D341Med (cell line): ENCODE measurements at regions not wholly inside any gene's neighbourhood (a gene's known extent, or its start where the extent isn't known, plus 50 kb on each side); places are given as distances from the start of the nearest gene placed in this dataset.
"Not testable (repeated sequence)": the region's sequence is repeated elsewhere in the genome, so short reads cannot be mapped to it uniquely, and the experiment has no call there.

Experiments
- DNase-seq: peaks from one replicate; pipeline ENCODE4 v3.0.0; 2012; ENCODE audit warnings: low spot score

GRCh38 chr4:187491286-187491685 is 504.3 kb upstream of the ZFP42 start:
- DNase-seq = no peak

GRCh38 chr4:187491959-187492358 is 503.6 kb upstream of the ZFP42 start:
- DNase-seq = no peak

DNA sequence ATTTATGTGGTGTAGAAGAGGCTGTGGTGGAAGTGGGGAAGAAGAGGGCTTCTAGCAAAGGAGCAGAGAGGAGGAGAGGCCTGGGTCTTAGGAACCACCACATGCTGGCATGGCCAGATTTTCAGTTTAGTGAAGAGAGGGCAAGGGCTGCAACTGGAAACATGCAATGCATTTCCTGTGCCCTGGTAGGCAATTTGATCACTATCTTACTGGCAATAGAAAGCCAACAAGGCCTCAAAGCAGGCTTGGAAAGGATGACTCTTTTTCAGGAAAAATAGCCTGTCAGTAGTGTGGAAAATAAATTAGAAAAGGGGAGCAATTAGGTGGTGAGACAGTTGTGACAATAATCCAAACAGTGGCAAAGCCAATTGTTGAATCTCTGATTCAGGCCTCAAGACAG is 501.9 kb upstream of the ZFP42 start:
- DNase-seq = no peak

GRCh38 chr4:187499956-187500355 is 495.6 kb upstream of the ZFP42 start:
- no peak for DNase-seq

GRCh38 chr4:187500796-187501195 is 494.8 kb upstream of the ZFP42 start:
- DNase-seq = no peak

GRCh38 chr4:187501731-187502130 is 493.8 kb upstream of the ZFP42 start:
- no peak for DNase-seq

DNA sequence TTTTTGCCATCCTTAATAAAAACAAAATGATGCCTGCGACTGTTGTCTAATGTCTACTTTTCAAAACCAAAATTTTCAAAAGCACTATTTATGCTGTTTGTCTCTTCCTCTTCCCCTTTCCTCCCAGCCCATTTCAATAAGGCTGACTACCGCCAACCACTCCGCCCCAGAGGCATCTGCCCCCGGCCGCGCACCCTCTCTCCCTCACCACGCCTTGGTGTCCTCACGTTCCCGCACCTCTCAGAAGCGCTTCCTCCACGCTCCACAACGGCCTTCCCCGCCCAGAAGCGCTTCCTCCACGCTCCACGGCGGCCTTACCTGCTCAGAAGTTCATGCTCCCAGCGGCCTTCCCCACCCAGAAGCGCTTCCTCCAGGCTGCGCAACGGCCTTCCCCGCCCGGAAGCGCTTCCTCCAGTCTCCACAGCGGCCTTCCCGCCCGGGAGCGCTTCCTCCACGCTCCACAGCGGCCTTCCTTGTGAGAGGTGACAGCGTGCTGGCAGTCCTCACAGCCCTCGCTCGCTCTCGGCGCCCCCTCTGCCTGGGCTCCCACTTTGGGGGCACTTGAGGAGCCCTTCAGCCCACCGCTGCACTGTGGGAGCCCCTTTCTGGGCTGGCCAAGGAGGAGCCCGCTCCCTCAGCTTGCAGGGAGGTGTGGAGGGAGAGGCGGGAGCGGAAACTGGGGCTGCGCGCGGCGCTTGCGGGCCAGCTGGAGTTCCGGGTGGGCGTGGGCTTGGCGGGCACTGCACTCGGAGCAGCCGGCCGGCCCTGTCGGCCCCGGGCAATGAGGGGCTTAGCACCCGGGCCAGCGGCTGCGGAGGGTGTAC is 490.4 kb upstream of the ZFP42 start:
- no peak for DNase-seq

DNA sequence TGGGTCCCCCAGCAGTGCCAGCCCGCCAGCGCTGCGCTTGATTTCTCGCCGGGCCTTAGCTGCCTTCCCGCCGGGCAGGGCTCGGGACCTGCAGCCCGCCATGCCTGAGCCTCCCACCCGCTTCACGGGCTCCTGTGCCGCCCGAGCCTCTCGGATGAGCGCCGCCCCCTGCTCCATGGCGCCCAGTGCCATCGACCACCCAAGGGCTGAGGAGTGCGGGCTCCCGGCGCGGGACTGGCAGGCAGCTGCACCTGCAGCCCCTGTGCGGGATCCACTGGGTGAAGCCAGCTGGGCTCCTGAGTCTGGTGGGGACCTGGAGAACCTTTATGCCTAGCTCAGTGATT is 489.8 kb upstream of the ZFP42 start:
- not testable (repeated sequence) for DNase-seq

DNA sequence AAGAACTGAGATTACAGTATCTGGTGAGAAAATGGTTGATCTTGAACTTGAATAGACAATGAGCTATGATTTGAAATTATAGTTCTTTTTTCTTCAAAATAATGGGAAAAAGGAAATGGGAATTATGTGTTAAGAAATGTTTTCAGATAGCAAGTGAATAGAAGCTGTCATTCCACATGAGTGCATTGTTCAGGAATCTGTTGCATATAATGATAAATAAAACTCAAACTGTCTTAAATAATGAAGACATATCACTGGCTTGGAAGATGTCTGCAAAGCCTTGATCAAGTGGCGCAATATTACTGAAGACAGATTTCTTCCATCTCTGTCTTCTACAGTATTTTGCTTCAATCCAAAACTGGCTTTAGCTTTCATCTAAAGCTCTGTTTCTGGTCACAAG is 479.3 kb upstream of the ZFP42 start:
- DNase-seq = no peak

GRCh38 chr4:187541666-187542065 is 453.9 kb upstream of the ZFP42 start:
- no peak for DNase-seq

DNA sequence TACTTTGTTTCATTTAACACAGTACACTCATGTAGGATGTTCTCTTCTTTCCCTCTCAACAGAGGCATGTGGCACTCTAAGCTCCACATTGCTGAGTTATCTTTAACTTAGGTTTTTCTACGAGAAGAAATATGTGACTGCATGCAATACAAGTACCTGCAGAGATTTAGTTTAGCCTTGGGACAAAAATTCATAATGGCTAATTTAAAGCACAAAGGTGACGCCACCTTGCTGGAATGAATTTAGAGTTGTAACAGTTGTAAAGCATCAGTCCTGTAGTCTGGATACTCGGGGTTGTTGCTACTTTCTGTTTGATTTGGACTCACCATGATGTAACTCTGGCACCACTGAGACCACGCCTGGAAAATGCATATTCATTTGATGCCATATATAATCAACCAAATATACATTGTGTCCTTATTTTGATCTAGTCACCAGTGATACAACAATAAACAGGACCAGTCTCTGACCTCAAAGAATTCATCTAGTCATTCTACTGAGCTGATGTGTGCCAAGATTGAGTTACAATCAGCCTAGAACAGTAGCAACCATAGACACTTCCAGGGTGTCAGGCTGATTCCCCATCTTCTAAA is 451.0 kb upstream of the ZFP42 start:
- no peak for DNase-seq

- DNase-seq = no peak
These were observed 448.3 kb upstream of the ZFP42 start for GRCh38 chr4:187547316-187547715.

DNA sequence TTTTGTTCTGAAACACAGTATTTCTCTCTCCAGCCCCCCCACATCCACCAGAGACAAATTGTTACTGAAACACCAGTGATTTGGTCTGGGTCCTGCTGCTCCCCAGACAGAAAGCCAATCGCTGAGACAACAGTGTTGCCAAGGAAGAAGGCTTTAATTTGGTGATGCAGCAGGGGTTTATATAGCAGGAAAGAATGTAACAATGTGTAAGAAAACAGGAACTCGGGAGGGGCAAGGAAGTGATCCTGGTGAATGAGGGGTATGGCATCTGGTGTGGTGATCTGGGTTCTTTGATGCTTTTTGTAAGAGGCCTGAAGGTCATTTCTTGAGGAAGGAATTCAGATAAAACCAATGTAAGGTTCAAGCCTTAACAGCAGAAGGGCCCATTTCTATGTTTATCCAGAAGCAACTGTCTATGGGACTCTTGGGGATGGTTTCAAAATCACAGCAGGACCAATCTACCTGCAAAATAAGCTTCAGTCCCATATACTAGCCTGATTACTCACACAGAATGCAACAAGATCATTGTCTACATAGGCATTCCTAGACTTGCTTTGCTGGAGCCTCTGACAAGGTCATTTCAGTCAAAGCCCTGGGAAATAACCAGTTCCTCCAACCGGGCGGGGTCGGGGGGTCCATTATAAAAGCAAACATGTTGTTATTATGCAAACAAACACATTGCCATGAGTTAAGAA is 445.2 kb upstream of the ZFP42 start:
- DNase-seq = no peak

GRCh38 chr4:187552781-187553180 is 442.8 kb upstream of the ZFP42 start:
- no peak for DNase-seq

DNA sequence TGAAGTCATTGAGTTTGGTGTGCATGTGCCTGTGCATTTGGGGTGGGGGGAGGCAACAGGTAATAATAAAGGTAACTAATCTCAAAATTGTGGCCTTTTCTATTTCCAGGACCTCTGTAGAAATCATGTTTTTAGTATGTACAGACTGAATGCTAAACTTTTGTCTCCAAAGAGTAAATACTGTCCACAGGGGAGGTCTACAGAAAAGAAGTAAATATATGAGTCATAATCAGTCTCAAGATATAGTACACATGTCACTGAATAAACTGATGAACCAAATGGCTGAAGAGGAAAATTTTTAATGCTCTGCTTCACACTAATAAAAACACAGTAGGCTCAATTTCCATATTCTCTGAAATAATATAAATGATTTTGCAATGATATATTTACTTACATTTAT is 440.4 kb upstream of the ZFP42 start:
- no peak for DNase-seq

DNA sequence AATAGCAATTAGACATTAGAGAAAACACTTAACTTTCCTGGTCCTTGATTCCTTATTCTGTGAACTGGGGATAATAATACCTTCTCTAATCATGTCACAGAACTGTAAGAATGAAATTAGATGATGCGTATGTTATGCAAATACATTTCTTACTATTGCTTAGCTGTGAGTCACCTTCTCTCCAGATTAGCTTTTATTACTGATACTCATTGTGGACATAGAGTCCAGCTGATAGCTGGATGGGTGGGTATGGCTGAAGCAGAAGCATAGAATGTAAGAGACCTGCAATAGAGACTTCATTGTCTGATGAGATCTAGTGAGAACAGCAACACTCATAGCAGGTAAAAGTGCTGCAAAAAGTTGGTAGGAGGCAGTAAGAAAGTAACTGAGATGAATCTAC is 437.2 kb upstream of the ZFP42 start:
- DNase-seq = no peak

DNA sequence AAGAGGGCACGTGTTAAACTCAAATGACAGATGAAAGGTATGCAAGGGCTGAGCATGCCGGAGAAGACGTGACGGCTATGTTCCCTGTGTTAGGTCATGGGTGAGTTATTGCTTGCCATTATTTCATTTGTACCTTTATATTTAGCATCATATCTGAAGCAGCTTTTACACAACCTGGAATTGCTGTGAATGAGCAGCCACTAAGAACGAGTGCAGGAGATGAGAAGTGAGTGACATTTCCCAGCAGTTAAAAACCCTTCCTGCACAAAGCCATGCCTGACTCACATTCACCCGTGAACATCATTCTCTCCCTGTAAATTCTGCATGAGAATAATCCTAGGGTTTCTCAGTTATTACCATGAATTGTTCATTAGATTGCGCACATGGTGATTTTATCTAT is 433.2 kb upstream of the ZFP42 start:
- no peak for DNase-seq

DNA sequence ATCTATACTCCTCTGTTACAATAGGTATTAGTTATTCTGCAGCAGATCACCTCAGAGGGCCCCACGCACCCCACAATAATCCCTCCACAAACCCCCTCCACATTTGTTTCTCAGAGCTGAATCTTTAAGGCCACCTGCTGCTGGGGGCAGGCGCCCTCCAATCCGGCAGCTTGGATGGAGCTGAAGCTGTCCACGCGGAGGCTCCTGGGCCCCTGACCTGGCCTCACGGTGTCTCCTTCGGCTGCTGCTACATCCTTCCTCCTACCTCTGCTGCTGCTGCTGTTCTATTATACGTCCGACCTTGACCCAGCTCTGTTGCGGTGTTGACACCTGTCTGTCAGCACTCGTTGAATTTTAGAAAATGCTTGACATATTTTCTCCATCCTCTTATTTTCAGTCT is 430.2 kb upstream of the ZFP42 start:
- DNase-seq = no peak

- no peak for DNase-seq
These were observed 425.7 kb upstream of the ZFP42 start for GRCh38 chr4:187569871-187570270.

- DNase-seq = no peak
These were observed 419.9 kb upstream of the ZFP42 start for GRCh38 chr4:187575706-187576105.

GRCh38 chr4:187576751-187577150 is 418.8 kb upstream of the ZFP42 start:
- DNase-seq = no peak

DNA sequence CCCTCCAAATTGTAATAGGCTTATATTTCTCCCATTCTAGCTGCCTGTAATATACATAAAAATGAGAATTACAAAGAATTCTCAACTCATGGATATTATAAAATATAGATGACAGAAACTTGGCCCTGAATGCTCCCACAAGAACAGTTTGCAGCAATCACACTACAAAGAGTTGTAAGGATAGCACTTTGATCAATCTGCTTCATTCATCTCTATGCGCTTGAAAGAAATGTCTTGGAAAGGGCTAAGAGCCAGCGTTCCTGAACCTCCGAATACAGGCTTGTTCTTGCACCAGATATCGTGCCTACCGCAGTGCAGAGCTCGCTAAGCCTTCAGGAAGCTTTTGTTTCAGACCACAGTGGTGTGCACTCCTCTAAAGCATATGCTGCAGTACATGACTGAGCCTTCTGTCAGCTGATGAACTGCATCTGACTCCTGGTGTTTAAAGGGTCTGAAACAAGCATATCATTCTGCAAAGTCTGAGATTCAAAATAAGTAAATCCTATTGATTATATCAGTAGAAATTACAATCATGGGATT is 417.6 kb upstream of the ZFP42 start:
- DNase-seq = no peak

GRCh38 chr4:187586892-187587291 is 408.7 kb upstream of the ZFP42 start:
- DNase-seq = no peak
